ENCODE measurements at regions not wholly inside any gene's neighbourhood (a gene's known extent, or its start where the extent isn't known, plus 50 kb on each side); places are given as distances from the start of the nearest gene placed in this dataset.

GRCh38 chr10:10038348-10038747, 979.3 kb upstream of the CELF2 start:
- H3K36me3 ChIP-seq (ENCODE audit: low read depth): no peaks in the 10 kb centered on the region
- ATAC-seq: no peak
- H3K4me1 ChIP-seq (ENCODE audit: low read depth): no peaks in the 10 kb centered on the region
- intact Hi-C loops (cut with DNase I, micrococcal nuclease): no loop called here
- no peaks in the 10 kb centered on the region for H3K9me3 ChIP-seq
- no peak for DNase-seq
- no peak for TF ChIP-seq CTCF (IDR thresholded peaks at IDR 0.05)
- H3K4me3 ChIP-seq: no peak overlapping the region

GRCh38 chr10:10039595-10039994, 978.1 kb upstream of the CELF2 start:
- Histone ChIP-seq H3K4me1 (ENCODE audit: low read depth) (no peaks in the 10 kb centered on the region), H3K4me3 (no peak overlapping the region), H3K9me3 (no peaks in the 10 kb centered on the region), H3K36me3 (ENCODE audit: low read depth) (no peaks in the 10 kb centered on the region)
- no peak for TF ChIP-seq CTCF (IDR thresholded peaks at IDR 0.05)
- DNase-seq: no peak
- ATAC-seq: no peak
- intact Hi-C loops (cut with DNase I, micrococcal nuclease): no loop called here

GRCh38 chr10:10043083-10043482, 974.6 kb upstream of the CELF2 start:
- Histone ChIP-seq H3K36me3 (ENCODE audit: low read depth) (no peaks in the 10 kb centered on the region), H3K4me3 (no peak overlapping the region), H3K4me1 (ENCODE audit: low read depth) (no peaks in the 10 kb centered on the region), H3K9me3 (no peaks in the 10 kb centered on the region)
- DNase-seq (no peak), ATAC-seq (no peak)
- no peak for TF ChIP-seq CTCF (IDR thresholded peaks at IDR 0.05)
- intact Hi-C loops (cut with DNase I, micrococcal nuclease): no loop called here

- Histone ChIP-seq H3K9me3 (no peaks in the 10 kb centered on the region), H3K36me3 (ENCODE audit: low read depth) (no peaks in the 10 kb centered on the region), H3K4me1 (ENCODE audit: low read depth) (no peaks in the 10 kb centered on the region), H3K4me3 (no peak overlapping the region)
- intact Hi-C loops (cut with DNase I, micrococcal nuclease): no loop called here
- peak; percentile 15 for ATAC-seq
- TF ChIP-seq CTCF (IDR thresholded peaks at IDR 0.05): no peak
- no peak for DNase-seq
Observed at GRCh38 chr10:10044922-10045764, 972.5 kb upstream of the CELF2 start.

- H3K9me3 ChIP-seq: no peaks in the 10 kb centered on the region
- no peak for DNase-seq
- no peak for TF ChIP-seq CTCF (IDR thresholded peaks at IDR 0.05)
- H3K4me3 ChIP-seq: no peak overlapping the region
- no peaks in the 10 kb centered on the region for H3K4me1 ChIP-seq (ENCODE audit: low read depth)
- intact Hi-C loops (cut with DNase I, micrococcal nuclease): no loop called here
- H3K36me3 ChIP-seq (ENCODE audit: low read depth): no peaks in the 10 kb centered on the region
- ATAC-seq: no peak
Observed at GRCh38 chr10:10045765-10046028, 972.0 kb upstream of the CELF2 start.

- intact Hi-C loops (cut with DNase I, micrococcal nuclease): no loop called here
Observed at GRCh38 chr10:10047426-10047825, 970.2 kb upstream of the CELF2 start.

More at GRCh38 chr10:10047426-10047825, 970.2 kb upstream of the CELF2 start:
- Histone ChIP-seq H3K36me3 (ENCODE audit: low read depth) (no peaks in the 10 kb centered on the region), H3K4me3 (no peak overlapping the region), H3K9me3 (no peaks in the 10 kb centered on the region), H3K4me1 (ENCODE audit: low read depth) (no peaks in the 10 kb centered on the region)
- ATAC-seq (no peak), DNase-seq (no peak)
- TF ChIP-seq CTCF (IDR thresholded peaks at IDR 0.05): no peak

All from mucosa of descending colon (tissue), 3 donors.